Ovary (tissue), 3 donors: ENCODE measurements at regions not wholly inside any gene's neighbourhood (a gene's known extent, or its start where the extent isn't known, plus 50 kb on each side); places are given as distances from the start of the nearest gene placed in this dataset.

ENCODE experiments used
- EP300 ChIP-seq: sonication (generic); formaldehyde crosslinking; IDR thresholded peaks from one replicate; pipeline ENCODE4 v1.6.1; 2017; ENCODE audit warnings: antibody characterized with exemption
- TF ChIP-seq, protein P1 (sequence below), 3 donors: fragments of 450-650 bp in 2 of 3; fragments of 200-600 bp in 1 of 3; IDR thresholded peaks; one replicate each; pipeline versions ENCODE4 v1.5.1 to v1.8.0; 2016 to 2022; ENCODE audit warnings: antibody characterized with exemption in 3 of 3, mild to moderate bottlenecking in 1 of 3
- donor health status: DM: no; HTN: no; CAD: no.

DNA sequence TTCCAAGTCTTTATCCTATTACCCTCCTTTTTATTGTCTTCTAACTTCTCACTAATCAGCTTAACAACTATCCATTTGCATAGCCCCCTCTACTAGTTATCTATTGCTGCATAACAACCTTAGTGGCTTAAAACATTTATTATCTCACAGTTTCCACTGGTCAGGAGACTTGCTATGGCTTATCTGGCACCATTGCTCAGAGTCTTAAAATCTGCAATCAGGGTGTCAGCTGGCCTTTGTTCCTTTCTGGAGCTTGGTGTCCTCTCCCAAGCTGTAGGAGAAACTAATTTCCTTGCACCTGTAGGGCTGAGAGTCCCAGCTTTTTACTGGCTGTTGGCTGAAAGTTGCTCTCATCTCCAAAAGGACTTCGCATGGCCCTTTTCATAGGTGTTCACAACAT is 137.0 kb upstream of the SMIM31 start:
- TF ChIP-seq, protein P1, sequence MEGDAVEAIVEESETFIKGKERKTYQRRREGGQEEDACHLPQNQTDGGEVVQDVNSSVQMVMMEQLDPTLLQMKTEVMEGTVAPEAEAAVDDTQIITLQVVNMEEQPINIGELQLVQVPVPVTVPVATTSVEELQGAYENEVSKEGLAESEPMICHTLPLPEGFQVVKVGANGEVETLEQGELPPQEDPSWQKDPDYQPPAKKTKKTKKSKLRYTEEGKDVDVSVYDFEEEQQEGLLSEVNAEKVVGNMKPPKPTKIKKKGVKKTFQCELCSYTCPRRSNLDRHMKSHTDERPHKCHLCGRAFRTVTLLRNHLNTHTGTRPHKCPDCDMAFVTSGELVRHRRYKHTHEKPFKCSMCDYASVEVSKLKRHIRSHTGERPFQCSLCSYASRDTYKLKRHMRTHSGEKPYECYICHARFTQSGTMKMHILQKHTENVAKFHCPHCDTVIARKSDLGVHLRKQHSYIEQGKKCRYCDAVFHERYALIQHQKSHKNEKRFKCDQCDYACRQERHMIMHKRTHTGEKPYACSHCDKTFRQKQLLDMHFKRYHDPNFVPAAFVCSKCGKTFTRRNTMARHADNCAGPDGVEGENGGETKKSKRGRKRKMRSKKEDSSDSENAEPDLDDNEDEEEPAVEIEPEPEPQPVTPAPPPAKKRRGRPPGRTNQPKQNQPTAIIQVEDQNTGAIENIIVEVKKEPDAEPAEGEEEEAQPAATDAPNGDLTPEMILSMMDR (IDR thresholded peaks at IDR 0.05): no peak
- no peak for TF ChIP-seq EP300
